B cell (primary cell): ENCODE measurements at regions not wholly inside any gene's neighbourhood (a gene's known extent, or its start where the extent isn't known, plus 50 kb on each side); places are given as distances from the start of the nearest gene placed in this dataset.

Experiments used
- ATAC-seq: fragments of 200-7000 bp; cut with Tn5 transposase; one replicate; pipeline ENCODE4 v1.10.0; 2021; ENCODE audit warnings: low read depth, mild to moderate bottlenecking, moderate number of reproducible peaks, moderate library complexity
- CTCF ChIA-PET: fragments of 350-600 bp; sonication (Branson Sonifier 250); formaldehyde crosslinking; loops from one replicate; lab custom pipeline; 2021; ENCODE audit warnings: antibody characterized with exemption, inconsistent platforms; lab: Charles Lee
- POLR2A ChIA-PET: fragments of 350-600 bp; sonication (Branson Sonifier 250); formaldehyde crosslinking; loops from one replicate; lab custom pipeline; 2021; ENCODE audit warnings: antibody characterized with exemption; lab: Charles Lee
- DNase-seq: peaks from one replicate; pipeline ENCODE4 v3.0.0; 2013
- H2AFZ ChIP-seq: 2 replicates; pipeline ENCODE4 v1.6.1; 2012; ENCODE audit warnings: mild to moderate bottlenecking, low read depth, low read length; ENCODE audit not compliant: insufficient read depth, poor library complexity, severe bottlenecking
- H3K27ac ChIP-seq, 2 donors: 1 replicate in 1 of 2; 2 replicates in 1 of 2; pipeline ENCODE4 v1.5.1; 2012 to 2013; ENCODE audit warnings: low read length in 2 of 2, mild to moderate bottlenecking in 2 of 2, moderate library complexity in 1 of 2
- H3K27me3 ChIP-seq, 4 experiments: fragments of 200-600 bp in 1 of 4; sonication (generic) in 1 of 4; replicated peaks in 1 of 4; 1 replicate in 2 of 4; 2 replicates in 2 of 4; pipeline versions ENCODE4 v1.6.1 to v1.7.0; 2013 to 2016; ENCODE audit warnings: low read length in 3 of 4, mild to moderate bottlenecking in 2 of 4, mixed read lengths in 1 of 4, moderate library complexity in 1 of 4; ENCODE audit not compliant: insufficient read depth in 4 of 4, control insufficient read depth in 3 of 4; ENCODE audit errors: control extremely low read depth in 1 of 4
- H3K36me3 ChIP-seq, 2 experiments: replicated peaks in 1 of 2; 1 replicate in 1 of 2; 2 replicates in 1 of 2; pipeline versions ENCODE4 v1.6.1 to v1.7.1; 2013; ENCODE audit warnings: low read length in 1 of 2; ENCODE audit not compliant: insufficient read depth in 2 of 2, control insufficient read depth in 1 of 2; ENCODE audit errors: control extremely low read depth in 1 of 2, extremely low read depth in 1 of 2
- H3K4me1 ChIP-seq, 2 donors: fragments of 200-600 bp in 1 of 2; sonication (generic) in 1 of 2; 1 replicate in 1 of 2; 2 replicates in 1 of 2; pipeline versions ENCODE4 v1.5.1 to v1.6.1; 2013 to 2017; ENCODE audit warnings: low read length in 2 of 2; ENCODE audit not compliant: control insufficient read depth in 2 of 2, insufficient read depth in 2 of 2
- H3K4me2 ChIP-seq: replicated peaks from 2 replicates; pipeline ENCODE3; 2012; ENCODE audit warnings: mild to moderate bottlenecking, low read depth, low read length; ENCODE audit not compliant: poor library complexity, severe bottlenecking
- H3K4me3 ChIP-seq, 5 experiments: fragments of 200-600 bp in 1 of 5; sonication (generic) in 1 of 5; 1 replicate in 3 of 5; 2 replicates in 2 of 5; pipeline versions ENCODE4 v1.5.1 to v1.7.0; 2011 to 2016; ENCODE audit warnings: low read length in 4 of 5, mild to moderate bottlenecking in 4 of 5, low read depth in 2 of 5, control low read depth in 1 of 5, moderate library complexity in 1 of 5; ENCODE audit not compliant: insufficient read depth in 1 of 5; ENCODE audit errors: control extremely low read depth in 1 of 5, extremely low read depth in 1 of 5
- H3K79me2 ChIP-seq: fragments of 200-600 bp; sonication (generic); one replicate; pipeline ENCODE4 v1.6.0; 2016; ENCODE audit warnings: low read length; ENCODE audit not compliant: control insufficient read depth, insufficient read depth
- H3K9ac ChIP-seq: fragments of 200-600 bp; sonication (generic); 2 replicates; pipeline ENCODE4 v1.6.1; 2017; ENCODE audit warnings: mild to moderate bottlenecking, low read length, moderate library complexity
- H3K9me3 ChIP-seq, 3 donors: one replicate each; pipeline versions ENCODE4 v1.6.1 to v1.7.1; 2013; ENCODE audit warnings: low read length in 2 of 3; ENCODE audit not compliant: control insufficient read depth in 2 of 3, insufficient read depth in 1 of 3; ENCODE audit errors: control extremely low read depth in 1 of 3
- H4K20me1 ChIP-seq: 2 replicates; pipeline ENCODE4 v1.6.0; 2012; ENCODE audit warnings: mild to moderate bottlenecking, low read length; ENCODE audit not compliant: insufficient read depth, control insufficient read depth, poor library complexity, severe bottlenecking
- H3K27ac Mint-ChIP-seq: one replicate; pipeline ENCODE4 v1.8.0; 2021; ENCODE audit warnings: mixed read lengths
- H3K27me3 Mint-ChIP-seq: one replicate; pipeline ENCODE4 v1.8.0; 2021; ENCODE audit warnings: mixed read lengths
- H3K4me1 Mint-ChIP-seq: one replicate; pipeline ENCODE4 v1.8.0; 2021; ENCODE audit warnings: mixed read lengths
- H3K4me3 Mint-ChIP-seq: one replicate; pipeline ENCODE4 v1.8.0; 2021; ENCODE audit warnings: mixed read lengths
- H3K9me3 Mint-ChIP-seq: one replicate; pipeline ENCODE4 v1.8.0; 2022; ENCODE audit warnings: mixed read lengths; ENCODE audit not compliant: insufficient read depth
- CTCF ChIP-seq: fragments of 200-600 bp; IDR thresholded peaks from one replicate; pipeline ENCODE4 v1.8.0; 2022; ENCODE audit warnings: antibody characterized with exemption, mild to moderate bottlenecking
- EZH2 ChIP-seq: IDR thresholded peaks from 2 replicates; pipeline ENCODE4 v1.6.1; 2012; ENCODE audit warnings: borderline replicate concordance, low read depth, mild to moderate bottlenecking, moderate library complexity, low read length; ENCODE audit not compliant: insufficient read depth, poor library complexity, severe bottlenecking
- WGBS: methylation state at CpG from one replicate; pipeline ENCODE4 v1.1.5; 2013; ENCODE audit warnings: missing lambda C conversion rate; ENCODE audit not compliant: insufficient coverage; 5-methylcytosine and 5-hydroxymethylcytosine counted together
- intact Hi-C: fragments of 100-400 bp; cut with micrococcal nuclease; formaldehyde crosslinking; loops from one replicate; pipeline ENCODE4 v1.10.0; 2022

DNA sequence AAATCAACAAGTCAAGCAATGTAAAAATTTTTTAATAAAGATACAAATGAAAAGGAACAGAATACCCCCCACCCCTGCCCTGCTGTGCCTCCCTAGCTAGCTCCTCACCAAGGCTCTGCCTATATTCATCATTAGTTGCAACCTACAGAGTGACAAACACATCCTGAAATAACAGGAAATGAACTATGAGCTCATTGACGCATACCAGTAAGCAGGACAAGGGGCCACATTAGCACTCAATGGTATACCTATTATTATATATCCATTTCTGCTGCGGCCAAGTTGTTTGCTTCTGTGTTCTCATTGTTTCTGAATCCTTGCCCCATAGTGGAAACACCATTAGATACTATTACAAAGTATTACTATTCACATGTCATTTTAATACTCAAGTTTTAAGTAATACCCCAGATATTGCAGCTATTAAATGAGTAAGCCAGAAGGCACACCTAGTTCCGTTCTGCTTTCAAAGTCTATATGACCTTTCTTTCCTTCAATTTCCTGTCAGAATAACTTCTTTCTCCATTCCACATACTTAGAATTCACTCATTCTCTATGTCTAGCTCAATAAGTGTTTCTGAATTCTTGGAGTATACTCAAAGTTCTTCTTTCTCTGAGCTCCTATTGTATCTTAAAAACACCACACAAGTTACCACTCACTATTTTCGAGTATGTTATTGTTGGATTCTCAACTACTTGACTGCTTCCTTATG is 1214.9 kb downstream of the PLA2G4A start:
- Histone ChIP-seq H4K20me1 (no peaks in the 10 kb centered on the region), H3K9me3 (no peaks in the 10 kb centered on the region), H3K79me2 (no peaks in the 10 kb centered on the region), H3K4me3 (no peak overlapping the region), H3K27me3 (no peaks in the 10 kb centered on the region), H3K4me1 (no peaks in the 10 kb centered on the region), H3K4me2 (no peak overlapping the region), H3K9ac (no peak overlapping the region), H2AFZ (no peak overlapping the region), H3K36me3 (no peaks in the 10 kb centered on the region), H3K27ac (no peak overlapping the region)
- Mint-ChIP-seq H3K9me3 (no peaks in the 10 kb centered on the region), H3K4me3 (no peak overlapping the region), H3K27ac (no peak overlapping the region), H3K4me1 (no peaks in the 10 kb centered on the region), H3K27me3 (no peaks in the 10 kb centered on the region)
- no peak for ATAC-seq
- intact Hi-C loops = no loop called here
- CTCF ChIA-PET = no interaction called here
- DNase-seq = no peak
- POLR2A ChIA-PET = no interaction called here
- TF ChIP-seq CTCF (no peak), EZH2 (no peak)
- 90% methylated on average over 2 of the region's 4 CpGs for WGBS

DNA sequence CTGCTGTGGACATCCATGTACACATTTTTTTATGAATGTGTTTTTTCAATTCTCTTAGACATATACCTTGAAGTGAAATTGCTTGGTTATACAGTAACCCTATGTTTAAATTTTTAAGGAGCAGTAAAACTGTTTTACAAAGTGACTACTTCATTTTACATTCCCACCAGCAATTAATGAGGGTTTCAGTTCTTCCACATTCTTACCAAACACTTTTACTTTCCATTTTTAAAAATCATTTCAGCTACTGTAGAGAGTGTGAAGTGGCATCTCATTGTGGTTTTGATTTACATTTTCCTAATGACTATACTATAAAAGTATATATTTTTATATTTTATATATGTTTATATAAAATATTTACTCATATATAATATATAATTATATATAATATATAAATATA is 1221.5 kb downstream of the PLA2G4A start:
- CTCF ChIA-PET = no interaction called here
- ATAC-seq = no peak
- Histone ChIP-seq H3K27me3 (no peaks in the 10 kb centered on the region), H3K79me2 (no peaks in the 10 kb centered on the region), H3K36me3 (no peaks in the 10 kb centered on the region), H3K4me2 (no peak overlapping the region), H2AFZ (no peak overlapping the region), H3K9me3 (no peaks in the 10 kb centered on the region), H3K27ac (no peak overlapping the region), H3K4me1 (no peaks in the 10 kb centered on the region), H3K9ac (no peak overlapping the region), H4K20me1 (no peaks in the 10 kb centered on the region), H3K4me3 (no peak overlapping the region)
- TF ChIP-seq EZH2 = no peak
- TF ChIP-seq CTCF = no peak
- POLR2A ChIA-PET = no interaction called here
- H3K9me3 Mint-ChIP-seq = no peaks in the 10 kb centered on the region
- no peaks in the 10 kb centered on the region for H3K4me1 Mint-ChIP-seq
- intact Hi-C loops = no loop called here
- no peak for DNase-seq
- H3K27me3 Mint-ChIP-seq = no peaks in the 10 kb centered on the region
- H3K27ac Mint-ChIP-seq = no peak overlapping the region
- H3K4me3 Mint-ChIP-seq = no peak overlapping the region
